ENCODE measurements at regions not wholly inside any gene's neighbourhood (a gene's known extent, or its start where the extent isn't known, plus 50 kb on each side); places are given as distances from the start of the nearest gene placed in this dataset.

GRCh38 chr11:44509296-44509695 is 56.2 kb upstream of the CD82 start:
- Histone ChIP-seq H3K4me3 (no peak overlapping the region), H3K4me1 (no peaks in the 10 kb centered on the region), H3K27me3 (no peaks in the 10 kb centered on the region), H3K27ac (no peak overlapping the region), H3K36me3 (no peaks in the 10 kb centered on the region), H3K9me3 (no peaks in the 10 kb centered on the region)
- 57% methylated on average over 5 of the region's 5 CpGs for WGBS (ENCODE audit: insufficient coverage, low coverage, low lambda C conversion rate, missing lambda C conversion rate)
- intact Hi-C loops (cut with DNase I), result no loop called here
- no peak for DNase-seq
- ATAC-seq, result no peak
- TF ChIP-seq CTCF (IDR thresholded peaks at IDR 0.05) (no peak), POLR2A (IDR thresholded peaks at IDR 0.05) (no peak)

GRCh38 chr11:44510372-44510771 is 55.1 kb upstream of the CD82 start:
- intact Hi-C loops (cut with DNase I), result no loop called here

GRCh38 chr11:44512818-44513217 is 52.6 kb upstream of the CD82 start:
- TF ChIP-seq CTCF (IDR thresholded peaks at IDR 0.05) (no peak), POLR2A (IDR thresholded peaks at IDR 0.05) (no peak)
- Histone ChIP-seq H3K9me3 (no peaks in the 10 kb centered on the region), H3K4me1 (no peaks in the 10 kb centered on the region), H3K4me3 (no peak overlapping the region), H3K27ac (no peak overlapping the region), H3K27me3 (no peaks in the 10 kb centered on the region), H3K36me3 (no peaks in the 10 kb centered on the region)
- ATAC-seq (no peak), DNase-seq (no peak)
- WGBS (ENCODE audit: insufficient coverage, low coverage, low lambda C conversion rate, missing lambda C conversion rate), result 62% methylated on average over 10 of the region's 12 CpGs
- intact Hi-C loops (cut with DNase I), result no loop called here

More at GRCh38 chr11:44510372-44510771, 55.1 kb upstream of the CD82 start:
- Histone ChIP-seq H3K27ac (no peak overlapping the region), H3K27me3 (no peaks in the 10 kb centered on the region), H3K36me3 (no peaks in the 10 kb centered on the region), H3K4me1 (no peaks in the 10 kb centered on the region), H3K4me3 (no peak overlapping the region), H3K9me3 (no peaks in the 10 kb centered on the region)
- WGBS (ENCODE audit: insufficient coverage, low coverage, low lambda C conversion rate, missing lambda C conversion rate), result 58% methylated on average over 5 of the region's 11 CpGs
- TF ChIP-seq CTCF (IDR thresholded peaks at IDR 0.05), result no peak
- no peak for TF ChIP-seq POLR2A (IDR thresholded peaks at IDR 0.05)
- ATAC-seq (no peak), DNase-seq (no peak)

GRCh38 chr11:44515048-44515447 is 50.4 kb upstream of the CD82 start:
- WGBS (ENCODE audit: insufficient coverage, low coverage, low lambda C conversion rate, missing lambda C conversion rate), result 100% methylated on average over 1 of the region's 2 CpGs
- intact Hi-C loops (cut with DNase I), result no loop called here
- TF ChIP-seq POLR2A (IDR thresholded peaks at IDR 0.05), result no peak
- TF ChIP-seq CTCF (IDR thresholded peaks at IDR 0.05), result no peak
- no peak for ATAC-seq
- Histone ChIP-seq H3K27ac (no peak overlapping the region), H3K27me3 (no peaks in the 10 kb centered on the region), H3K36me3 (no peaks in the 10 kb centered on the region), H3K9me3 (no peaks in the 10 kb centered on the region), H3K4me1 (no peaks in the 10 kb centered on the region), H3K4me3 (no peak overlapping the region)
- no peak for DNase-seq

Data from right lobe of liver (tissue), 6 donors.